ENCODE measurements at regions not wholly inside any gene's neighbourhood (a gene's known extent, or its start where the extent isn't known, plus 50 kb on each side); places are given as distances from the start of the nearest gene placed in this dataset.

DNA sequence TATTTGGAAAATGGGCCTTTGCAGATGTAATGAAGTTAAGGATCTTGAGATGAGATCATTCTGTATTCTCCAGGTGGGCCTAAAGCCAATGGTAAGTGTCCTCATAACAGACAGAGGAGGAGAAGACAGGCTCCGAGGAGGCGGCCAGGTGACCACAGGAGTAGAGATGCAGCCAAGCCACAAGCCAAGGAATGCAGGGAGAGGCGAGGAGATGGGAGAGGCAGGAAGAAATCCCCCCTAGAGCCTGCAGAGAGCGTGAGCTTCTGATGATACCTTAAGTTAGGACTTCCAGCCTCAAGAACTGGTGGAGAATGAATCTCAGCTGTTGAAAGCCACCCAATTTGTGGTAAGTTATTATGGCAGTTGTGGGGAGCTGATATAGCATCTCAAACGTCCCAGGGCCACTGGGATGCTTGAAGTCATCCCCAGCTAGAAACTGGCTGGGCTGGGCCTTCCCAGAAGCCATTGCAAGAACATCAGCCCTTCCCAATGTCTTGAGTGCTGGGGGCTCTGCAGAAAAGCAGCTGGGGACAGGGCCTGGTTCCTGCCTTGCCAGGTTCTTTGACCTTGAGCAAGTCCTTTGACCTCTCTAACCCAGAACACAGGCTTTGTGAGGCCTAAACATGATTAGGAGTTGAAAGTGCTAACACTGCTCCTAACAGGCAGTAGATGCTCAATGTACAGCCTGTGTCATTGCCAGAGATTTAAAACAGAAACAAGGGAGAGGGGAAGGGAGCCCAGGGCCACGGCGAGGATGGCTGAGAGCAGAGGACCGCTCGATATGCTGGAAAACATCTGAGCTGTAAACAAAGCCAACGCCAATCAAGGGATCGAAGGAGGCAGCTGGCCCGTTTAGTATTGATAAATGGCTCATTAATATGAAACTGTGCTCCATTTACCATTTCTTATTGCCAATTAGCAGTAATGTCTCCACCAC is 632.3 kb downstream of the TBC1D22A start:
- no peak for DNase-seq

DNA sequence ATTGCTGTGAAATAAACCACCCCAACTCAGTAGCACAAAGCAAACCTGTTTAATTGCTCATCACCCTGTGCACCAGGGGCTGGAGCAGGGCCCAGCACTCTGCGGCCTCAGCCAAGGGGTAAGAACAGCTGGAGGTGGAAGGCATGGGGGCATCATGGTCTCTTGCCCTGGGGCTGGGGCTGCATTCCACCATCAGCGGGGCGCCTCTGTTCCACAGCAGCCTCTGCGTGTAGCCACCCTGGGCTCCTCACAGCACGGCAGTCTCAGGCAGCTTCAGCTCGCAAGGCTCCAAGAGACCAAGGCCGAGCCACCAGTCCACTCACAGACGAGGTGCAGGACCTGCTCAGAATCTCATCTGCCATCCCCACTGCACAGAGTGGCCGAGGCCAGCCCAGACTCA is 630.7 kb downstream of the TBC1D22A start:
- DNase-seq = no peak

- no peak for DNase-seq
Observed at GRCh38 chr22:47392729-47393128, 630.3 kb downstream of the TBC1D22A start.

DNA sequence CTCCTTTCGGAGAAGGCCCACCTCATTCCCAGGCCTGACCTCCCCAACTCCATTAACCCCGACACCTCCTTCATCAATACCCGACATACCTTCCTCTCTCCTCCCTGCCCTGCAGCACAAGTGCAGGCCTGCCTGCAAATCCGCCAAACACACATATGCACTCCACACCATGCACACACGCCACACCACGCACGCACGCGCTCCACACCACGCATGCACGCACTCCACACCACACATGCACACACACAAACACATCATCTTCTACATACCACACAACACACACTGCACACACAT is 629.6 kb downstream of the TBC1D22A start:
- no peak for DNase-seq

DNA sequence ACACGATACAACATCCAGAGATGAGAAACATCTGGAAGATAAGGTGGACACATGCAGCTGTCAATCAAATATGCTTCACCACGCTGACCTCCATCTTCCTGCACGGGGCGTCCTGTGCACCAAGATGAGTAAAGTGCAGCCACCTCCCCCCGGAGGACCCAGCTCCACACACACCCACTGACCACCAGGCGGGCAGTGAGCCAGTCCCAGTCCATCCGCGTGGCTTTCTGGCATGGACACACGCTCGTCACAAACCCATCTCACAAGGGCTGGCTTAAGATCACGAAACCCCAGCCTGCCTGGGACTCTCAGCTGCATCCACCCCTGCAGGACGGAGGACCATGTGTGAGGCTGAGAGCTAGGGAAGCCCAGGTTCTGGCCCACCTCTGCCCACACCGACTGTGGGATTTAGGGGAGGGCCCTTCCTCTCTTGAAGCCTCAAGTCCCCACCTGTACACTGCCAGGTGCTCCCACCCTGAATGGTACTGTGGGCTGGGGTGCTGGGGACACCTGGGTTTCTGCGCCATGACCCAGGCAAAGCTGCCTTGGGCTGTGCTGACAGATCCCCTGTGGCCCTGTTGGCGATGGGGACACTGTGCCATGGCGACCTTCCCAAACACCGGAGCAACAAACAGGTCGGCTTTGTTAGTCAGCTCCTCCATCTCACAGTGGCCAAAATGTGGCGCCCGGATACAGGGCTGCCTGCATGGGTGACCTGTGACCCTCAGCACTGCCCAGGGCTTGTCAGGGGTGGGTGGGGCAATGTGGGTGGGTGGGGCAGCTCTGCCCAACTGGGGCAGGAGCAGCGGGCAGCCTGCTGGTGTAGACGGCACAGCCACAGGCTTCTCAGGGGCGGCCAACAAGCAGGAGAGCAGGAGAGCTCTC is 629.0 kb downstream of the TBC1D22A start:
- DNase-seq = no peak

DNA sequence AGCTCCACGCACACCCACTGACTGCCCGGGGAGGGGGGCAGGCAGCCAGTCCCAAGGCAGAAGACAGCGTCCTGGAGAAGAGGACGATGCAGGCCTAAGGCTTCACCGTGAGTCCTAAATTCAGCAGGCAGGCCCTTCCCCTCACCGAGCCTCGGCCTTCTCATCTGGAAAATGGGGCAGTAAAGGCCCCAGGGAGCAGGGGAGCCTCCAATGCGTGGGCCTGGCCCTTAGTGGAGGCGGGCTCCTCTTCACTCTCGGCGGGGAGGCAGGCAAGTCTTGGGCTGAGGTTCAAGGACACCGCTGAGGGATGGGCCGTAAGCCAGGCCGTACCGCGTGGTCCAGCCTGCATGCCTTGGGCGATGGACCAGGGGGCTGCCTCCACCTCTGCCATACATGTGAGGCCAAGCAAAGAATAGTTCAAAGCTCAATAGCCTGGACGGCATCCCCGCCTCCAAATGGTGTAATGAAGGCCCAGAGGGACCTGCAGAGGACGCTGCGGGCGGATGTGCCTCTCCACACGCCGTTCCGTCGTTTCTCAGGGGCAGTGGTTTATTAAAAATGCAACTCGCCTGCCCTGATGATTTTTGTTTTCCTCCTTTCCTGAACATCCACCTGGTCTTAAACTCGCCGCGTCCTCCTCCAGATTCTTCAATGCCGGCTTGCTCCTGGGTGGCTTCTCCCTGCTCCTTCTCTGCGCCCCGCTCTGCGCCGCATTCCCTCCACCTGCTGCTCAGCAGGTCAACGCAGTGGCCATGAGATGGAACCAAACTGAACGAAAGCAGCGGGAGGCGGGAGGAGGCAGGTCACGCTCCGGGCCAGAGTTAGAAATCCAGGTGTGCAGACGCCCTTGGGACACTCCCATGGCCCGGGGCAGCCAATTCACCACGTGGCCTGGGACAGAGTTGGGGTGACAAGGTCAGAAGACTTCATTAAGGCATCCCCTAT is 627.8 kb downstream of the TBC1D22A start:
- no peak for DNase-seq

DNA sequence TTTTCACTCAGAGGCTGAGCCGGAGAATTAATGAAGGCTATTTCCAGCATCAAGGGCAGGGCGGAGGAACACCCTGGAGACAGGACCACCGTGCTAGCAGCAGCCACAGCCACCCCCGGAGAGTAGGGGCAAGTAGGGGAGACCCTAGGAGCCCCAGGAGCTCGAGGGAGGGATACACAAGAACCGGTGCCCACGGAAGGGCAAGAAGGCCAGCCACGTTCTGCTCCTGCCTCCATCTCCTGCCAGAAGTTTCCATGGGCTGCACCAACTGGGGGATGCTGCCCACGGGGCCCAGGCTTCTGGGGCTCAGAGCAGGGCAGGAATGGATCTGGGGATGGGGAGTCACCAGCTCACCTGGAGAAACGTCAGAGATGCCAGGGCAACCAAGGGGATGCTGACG is 626.8 kb downstream of the TBC1D22A start:
- DNase-seq = no peak

GRCh38 chr22:47388778-47389177 is 626.3 kb downstream of the TBC1D22A start:
- DNase-seq = no peak

DNA sequence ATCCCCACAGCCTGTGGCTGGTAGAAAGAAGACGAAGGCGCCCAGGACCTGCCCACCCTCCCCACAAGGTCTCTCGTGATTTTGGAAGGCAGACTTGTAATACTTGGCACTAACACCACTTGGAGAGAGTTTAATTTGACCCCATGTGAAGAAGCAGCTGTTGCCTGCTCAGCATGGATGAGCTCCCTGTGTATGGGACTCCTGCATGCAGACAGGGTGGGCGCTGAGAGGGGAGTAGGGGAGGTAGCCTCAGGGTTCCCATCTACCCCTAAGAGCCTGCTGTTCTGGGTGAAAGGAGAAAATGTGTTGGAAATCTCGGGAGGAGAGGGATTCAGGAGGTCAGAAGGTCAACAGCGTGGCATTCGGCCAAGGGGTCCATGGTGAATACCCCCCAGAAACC is 625.9 kb downstream of the TBC1D22A start:
- no peak for DNase-seq

DNA sequence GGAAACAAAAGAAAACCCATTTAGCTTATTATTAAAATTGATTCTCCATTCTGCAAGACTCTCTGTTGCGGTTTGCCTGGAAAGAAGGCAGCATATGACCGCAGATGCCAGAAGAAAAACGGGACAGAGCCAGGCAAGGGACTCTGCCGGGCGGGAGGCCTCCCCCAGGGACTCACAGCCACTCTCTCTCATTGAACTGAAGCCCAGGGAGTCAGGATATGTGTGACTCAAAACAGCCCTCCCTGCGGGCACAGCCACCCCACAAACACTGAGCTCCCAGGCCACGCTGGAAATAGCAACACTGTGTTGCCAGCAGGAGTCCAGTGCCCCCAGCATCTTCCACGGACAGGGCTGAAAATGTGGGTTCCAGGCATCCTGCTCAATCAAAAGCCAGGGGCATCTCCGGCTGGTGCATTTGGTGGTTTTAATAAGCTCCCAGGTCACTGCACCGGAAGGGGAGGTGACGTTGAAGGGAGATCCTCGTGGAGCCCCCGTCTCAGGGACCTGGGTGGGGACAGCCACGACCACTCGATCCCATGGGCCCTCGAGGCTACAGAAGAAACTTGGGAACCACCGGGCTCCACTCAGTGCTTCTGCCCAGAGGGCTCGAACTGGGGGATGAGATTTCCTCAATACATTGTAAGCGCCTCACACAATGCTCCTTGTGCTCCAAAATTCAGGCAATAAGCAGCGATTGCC is 624.5 kb downstream of the TBC1D22A start:
- no peak for DNase-seq

DNA sequence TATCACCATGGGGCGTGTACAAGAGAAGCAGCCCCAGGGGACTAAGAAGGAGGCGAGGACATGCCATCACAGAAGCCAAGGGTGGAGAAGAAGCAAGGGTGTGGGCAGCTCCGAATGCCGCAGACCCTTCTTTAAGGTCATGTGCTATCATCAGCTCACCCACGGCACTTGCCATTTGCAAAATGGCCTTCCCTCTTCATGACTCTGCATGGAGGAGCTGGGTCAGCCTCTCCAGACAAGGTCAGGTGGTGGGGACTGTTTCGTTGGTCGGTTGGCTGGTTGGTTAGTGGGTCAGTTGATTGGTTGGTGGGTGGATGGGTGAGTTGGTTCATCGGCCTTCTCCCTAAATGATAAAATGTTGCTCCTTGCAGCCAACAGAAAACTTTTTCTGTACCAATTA is 622.5 kb downstream of the TBC1D22A start:
- DNase-seq = no peak

DNA sequence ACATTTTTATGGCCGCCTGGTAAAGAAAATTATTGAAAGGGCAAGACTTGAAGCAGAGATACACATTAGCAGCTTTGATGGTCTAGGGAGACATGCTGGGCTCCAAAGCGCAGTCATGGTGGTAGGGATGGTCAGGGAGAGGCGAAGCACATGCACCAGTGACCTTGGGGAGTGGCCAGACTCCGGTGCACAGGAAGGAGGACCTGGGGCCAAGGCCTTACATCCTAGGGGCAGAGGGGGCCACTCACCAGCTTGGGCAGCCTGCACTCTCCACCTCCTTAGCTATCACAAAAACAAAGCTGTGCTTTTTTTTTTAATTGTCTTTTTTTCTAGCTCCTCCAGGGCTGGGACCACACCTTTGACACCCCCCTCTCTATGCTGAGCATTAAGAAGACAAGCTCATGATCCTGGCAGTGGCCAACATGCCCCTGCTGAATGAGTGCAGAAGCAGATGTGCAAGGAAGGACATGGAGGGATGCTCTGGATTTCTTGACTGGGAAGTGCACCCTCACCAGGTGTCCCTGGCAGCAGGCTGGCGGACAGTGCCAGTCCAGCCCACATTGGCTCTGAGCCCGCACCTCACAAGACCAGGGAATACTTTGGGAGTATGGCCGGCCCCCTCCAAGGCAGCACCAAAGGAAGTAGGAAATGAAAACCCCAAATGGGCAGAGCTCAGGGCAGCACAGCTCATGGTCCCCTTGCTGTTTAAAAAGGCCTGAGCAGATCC is 619.9 kb downstream of the TBC1D22A start:
- DNase-seq = no peak

DNA sequence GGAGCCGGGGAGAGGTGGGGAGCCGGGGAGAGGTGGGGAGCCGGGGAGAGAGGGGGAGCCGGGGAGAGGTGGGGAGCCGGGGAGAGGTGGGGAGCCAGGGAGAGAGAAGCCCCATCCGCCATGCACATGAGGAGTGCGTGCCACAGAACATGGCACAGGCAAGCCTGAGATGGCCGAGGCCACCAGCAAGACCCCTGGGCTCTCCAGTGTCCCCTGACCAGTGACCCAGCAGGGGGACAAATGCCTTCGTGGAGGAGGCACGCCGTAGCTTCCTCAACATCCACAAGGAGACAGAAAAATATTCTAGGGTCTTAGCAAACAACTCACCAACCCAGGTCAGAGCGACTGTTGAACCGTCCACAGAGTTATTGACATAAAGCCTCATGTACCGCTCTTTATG is 618.8 kb downstream of the TBC1D22A start:
- no peak for DNase-seq

DNA sequence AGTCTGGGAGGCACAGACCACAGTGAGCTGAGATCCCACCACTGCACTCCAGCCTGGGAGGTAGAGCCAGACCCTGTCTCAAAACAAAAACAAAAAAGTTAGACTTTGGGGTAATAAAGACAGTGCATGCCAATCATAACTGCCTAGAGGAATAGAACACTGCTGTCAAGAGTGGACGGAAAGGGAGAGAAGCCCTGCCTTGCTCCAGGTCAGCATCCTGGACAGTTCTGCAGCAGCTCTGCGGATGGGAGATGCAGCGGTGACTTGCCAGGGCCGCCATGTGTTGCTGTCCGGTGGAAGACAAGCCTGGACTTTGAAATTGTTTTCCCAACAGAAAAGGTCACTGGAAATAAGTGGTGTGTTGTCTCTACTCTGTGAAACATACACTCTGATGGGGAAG is 618.2 kb downstream of the TBC1D22A start:
- no peak for DNase-seq

- DNase-seq = no peak
Observed at GRCh38 chr22:47379037-47379436, 616.6 kb downstream of the TBC1D22A start.

- DNase-seq = no peak
Observed at GRCh38 chr22:47377926-47378560, 615.6 kb downstream of the TBC1D22A start.

DNA sequence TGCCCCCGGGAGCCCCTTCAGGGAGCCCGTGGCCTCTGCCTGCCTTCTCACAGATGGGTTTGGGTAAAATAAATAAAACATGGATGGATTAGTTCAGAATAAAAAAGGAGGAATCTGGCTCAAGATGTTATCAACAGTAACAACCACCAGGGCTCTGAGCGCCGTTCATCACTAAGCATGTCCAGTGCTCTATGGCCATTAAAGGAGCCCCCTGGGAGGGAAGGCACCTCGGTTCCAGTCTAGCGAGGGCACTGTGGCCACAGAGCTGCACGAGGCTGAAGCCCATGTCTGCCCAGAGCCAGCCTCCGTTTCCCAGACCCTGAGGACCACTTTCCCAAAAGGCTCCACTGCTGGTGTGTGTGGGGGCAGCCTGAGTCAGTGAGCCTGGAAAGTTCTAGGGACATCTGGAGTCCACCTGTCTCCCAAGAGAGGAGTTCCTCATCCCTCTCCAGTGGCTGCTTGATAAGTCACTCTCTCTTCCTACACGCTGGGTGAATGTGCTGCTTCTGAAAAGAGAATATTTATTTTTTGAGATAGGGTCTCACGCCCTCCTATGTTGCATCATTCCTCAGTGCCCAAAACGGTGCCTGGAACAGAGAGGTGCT is 614.6 kb downstream of the TBC1D22A start:
- DNase-seq = no peak

- no peak for DNase-seq
Observed at GRCh38 chr22:47376322-47376700, 613.9 kb downstream of the TBC1D22A start.

- DNase-seq = no peak
Observed at GRCh38 chr22:47375621-47376321, 613.3 kb downstream of the TBC1D22A start.

All from GOT3 (cell line).